ENCODE measurements at regions not wholly inside any gene's neighbourhood (a gene's known extent, or its start where the extent isn't known, plus 50 kb on each side); places are given as distances from the start of the nearest gene placed in this dataset.

DNA sequence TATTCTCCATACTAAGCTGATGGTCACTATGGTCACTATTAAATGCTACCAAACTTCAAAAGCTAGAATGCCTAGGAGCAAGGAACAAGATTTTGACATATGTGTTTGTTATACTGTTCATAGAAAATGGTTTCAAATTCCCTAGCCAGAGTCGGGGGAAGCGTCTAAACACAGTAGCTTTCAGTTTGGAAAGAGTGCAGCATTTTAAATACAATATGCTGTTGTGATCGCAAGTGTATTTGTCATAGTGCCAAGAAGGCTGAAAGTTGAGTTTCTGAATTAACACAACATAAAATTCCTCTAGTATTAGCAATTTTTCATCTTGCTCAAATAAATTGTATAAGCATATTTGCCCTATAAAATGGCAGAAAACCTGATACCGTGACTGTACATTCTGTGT lies 280.4 kb downstream of the ZNF608 start:
- TF ChIP-seq, protein P1, sequence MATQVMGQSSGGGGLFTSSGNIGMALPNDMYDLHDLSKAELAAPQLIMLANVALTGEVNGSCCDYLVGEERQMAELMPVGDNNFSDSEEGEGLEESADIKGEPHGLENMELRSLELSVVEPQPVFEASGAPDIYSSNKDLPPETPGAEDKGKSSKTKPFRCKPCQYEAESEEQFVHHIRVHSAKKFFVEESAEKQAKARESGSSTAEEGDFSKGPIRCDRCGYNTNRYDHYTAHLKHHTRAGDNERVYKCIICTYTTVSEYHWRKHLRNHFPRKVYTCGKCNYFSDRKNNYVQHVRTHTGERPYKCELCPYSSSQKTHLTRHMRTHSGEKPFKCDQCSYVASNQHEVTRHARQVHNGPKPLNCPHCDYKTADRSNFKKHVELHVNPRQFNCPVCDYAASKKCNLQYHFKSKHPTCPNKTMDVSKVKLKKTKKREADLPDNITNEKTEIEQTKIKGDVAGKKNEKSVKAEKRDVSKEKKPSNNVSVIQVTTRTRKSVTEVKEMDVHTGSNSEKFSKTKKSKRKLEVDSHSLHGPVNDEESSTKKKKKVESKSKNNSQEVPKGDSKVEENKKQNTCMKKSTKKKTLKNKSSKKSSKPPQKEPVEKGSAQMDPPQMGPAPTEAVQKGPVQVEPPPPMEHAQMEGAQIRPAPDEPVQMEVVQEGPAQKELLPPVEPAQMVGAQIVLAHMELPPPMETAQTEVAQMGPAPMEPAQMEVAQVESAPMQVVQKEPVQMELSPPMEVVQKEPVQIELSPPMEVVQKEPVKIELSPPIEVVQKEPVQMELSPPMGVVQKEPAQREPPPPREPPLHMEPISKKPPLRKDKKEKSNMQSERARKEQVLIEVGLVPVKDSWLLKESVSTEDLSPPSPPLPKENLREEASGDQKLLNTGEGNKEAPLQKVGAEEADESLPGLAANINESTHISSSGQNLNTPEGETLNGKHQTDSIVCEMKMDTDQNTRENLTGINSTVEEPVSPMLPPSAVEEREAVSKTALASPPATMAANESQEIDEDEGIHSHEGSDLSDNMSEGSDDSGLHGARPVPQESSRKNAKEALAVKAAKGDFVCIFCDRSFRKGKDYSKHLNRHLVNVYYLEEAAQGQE (IDR thresholded peaks at IDR 0.05; ENCODE audit: insufficient read depth in 1 of 2, low read depth in 2 of 2, low read length in 2 of 2), result no peak
- no peak for TF ChIP-seq TAF1 (IDR thresholded peaks at IDR 0.05; ENCODE audit: borderline replicate concordance, insufficient read depth, low read length)
- TF ChIP-seq SIN3A (IDR thresholded peaks at IDR 0.05; ENCODE audit: borderline replicate concordance, insufficient read depth, low read length), result no peak
- TF ChIP-seq FOXP2 (optimal IDR thresholded peaks at IDR 0.05; ENCODE audit: borderline replicate concordance, extremely low read depth, extremely low read length, insufficient read depth), result no peak
- no peak for TF ChIP-seq POLR2AphosphoS5 (IDR thresholded peaks at IDR 0.05; ENCODE audit: low read depth, low read length)

DNA sequence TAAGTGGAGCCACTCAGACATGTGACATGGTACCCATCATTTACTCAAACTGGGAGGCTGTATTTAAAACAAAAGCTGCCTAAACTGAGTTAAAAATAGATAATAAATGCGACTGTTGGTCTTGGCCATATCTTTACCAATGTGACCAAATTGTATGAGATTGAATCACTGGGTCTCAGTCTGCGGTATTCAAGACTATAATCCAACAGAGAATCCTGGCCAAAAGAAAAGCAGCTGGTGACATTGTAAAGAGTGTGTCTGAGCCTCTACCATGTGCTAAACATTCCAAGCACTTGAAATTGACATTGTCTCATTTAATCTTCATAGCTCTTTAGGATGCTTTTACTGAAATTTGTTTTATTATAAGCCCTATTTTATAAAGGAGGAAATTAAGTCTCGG lies 282.6 kb downstream of the ZNF608 start:
- TF ChIP-seq TAF1 (IDR thresholded peaks at IDR 0.05; ENCODE audit: borderline replicate concordance, insufficient read depth, low read length), result no peak
- TF ChIP-seq FOXP2 (optimal IDR thresholded peaks at IDR 0.05; ENCODE audit: borderline replicate concordance, extremely low read depth, extremely low read length, insufficient read depth), result no peak
- TF ChIP-seq, protein P1 (IDR thresholded peaks at IDR 0.05; ENCODE audit: insufficient read depth in 1 of 2, low read depth in 2 of 2, low read length in 2 of 2), result no peak
- TF ChIP-seq POLR2AphosphoS5 (IDR thresholded peaks at IDR 0.05; ENCODE audit: low read depth, low read length), result no peak
- no peak for TF ChIP-seq SIN3A (IDR thresholded peaks at IDR 0.05; ENCODE audit: borderline replicate concordance, insufficient read depth, low read length)

DNA sequence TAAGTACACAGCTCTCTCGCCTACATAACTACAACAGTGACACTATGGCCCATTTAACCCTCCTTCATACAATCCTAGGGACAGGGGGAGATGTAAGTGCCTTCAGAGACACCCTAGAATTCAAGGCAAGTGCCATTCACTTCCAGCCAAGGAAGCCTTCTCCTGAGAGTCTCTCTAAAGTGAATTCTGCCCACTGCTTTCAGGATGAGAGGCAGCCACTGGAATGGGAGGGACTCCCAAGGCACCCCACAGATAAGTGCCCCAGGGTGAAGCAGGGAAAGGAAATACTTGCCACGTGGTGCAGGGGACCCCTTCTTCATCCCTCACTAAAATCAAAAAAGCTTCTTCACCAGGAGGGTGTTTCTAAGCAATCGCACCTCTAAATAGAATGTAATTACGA lies 283.7 kb downstream of the ZNF608 start:
- no peak for TF ChIP-seq FOXP2 (optimal IDR thresholded peaks at IDR 0.05; ENCODE audit: borderline replicate concordance, extremely low read depth, extremely low read length, insufficient read depth)
- TF ChIP-seq POLR2AphosphoS5 (IDR thresholded peaks at IDR 0.05; ENCODE audit: low read depth, low read length), result no peak
- no peak for TF ChIP-seq SIN3A (IDR thresholded peaks at IDR 0.05; ENCODE audit: borderline replicate concordance, insufficient read depth, low read length)
- no peak for TF ChIP-seq TAF1 (IDR thresholded peaks at IDR 0.05; ENCODE audit: borderline replicate concordance, insufficient read depth, low read length)
- TF ChIP-seq, protein P1 (IDR thresholded peaks at IDR 0.05; ENCODE audit: insufficient read depth in 1 of 2, low read depth in 2 of 2, low read length in 2 of 2), result no peak

DNA sequence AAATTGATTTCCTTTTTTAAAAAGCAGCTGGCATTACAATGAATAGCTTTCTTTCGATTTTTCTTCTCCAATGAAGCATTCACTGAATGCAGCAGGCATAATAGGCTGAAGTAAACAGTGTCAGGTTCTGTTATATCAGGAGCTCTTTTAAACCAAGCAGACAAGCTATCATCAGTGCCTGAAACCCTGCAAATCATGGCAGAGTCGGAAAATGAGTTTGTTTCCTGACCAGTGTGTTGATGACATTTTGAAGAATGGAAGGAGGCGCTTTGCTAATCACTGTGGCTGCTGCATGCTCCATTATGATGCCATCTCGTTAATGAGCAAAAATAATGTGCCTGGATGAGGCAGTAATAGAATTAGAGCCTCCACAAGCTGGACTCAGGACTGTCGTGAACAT lies 284.5 kb downstream of the ZNF608 start:
- TF ChIP-seq, protein P1 (IDR thresholded peaks at IDR 0.05; ENCODE audit: insufficient read depth in 1 of 2, low read depth in 2 of 2, low read length in 2 of 2), result no peak
- TF ChIP-seq SIN3A (IDR thresholded peaks at IDR 0.05; ENCODE audit: borderline replicate concordance, insufficient read depth, low read length), result no peak

DNA sequence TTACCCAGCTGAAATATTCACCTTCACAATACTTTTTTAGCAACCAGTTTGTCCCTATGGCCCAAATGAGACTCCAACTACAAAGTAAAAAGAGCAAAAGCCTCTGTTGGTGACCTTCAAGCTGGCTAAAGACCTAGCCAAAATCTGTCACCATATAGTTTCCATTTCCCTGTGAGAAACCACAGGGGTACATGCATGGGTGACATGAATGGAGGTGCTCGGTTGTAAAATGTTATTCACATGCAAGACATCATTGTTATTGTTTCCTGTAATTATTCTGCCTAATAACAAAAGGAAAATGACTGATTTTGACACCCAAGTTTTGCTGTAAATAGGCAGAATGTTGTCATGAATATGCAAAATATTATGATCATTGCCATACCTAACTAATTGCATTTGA lies 285.3 kb downstream of the ZNF608 start:
- TF ChIP-seq FOXP2 (optimal IDR thresholded peaks at IDR 0.05; ENCODE audit: borderline replicate concordance, extremely low read depth, extremely low read length, insufficient read depth) (no peak), POLR2AphosphoS5 (IDR thresholded peaks at IDR 0.05; ENCODE audit: low read depth, low read length) (no peak), TAF1 (IDR thresholded peaks at IDR 0.05; ENCODE audit: borderline replicate concordance, insufficient read depth, low read length) (no peak), SIN3A (IDR thresholded peaks at IDR 0.05; ENCODE audit: borderline replicate concordance, insufficient read depth, low read length) (no peak)
- TF ChIP-seq, protein P1 (IDR thresholded peaks at IDR 0.05; ENCODE audit: insufficient read depth in 1 of 2, low read depth in 2 of 2, low read length in 2 of 2), result no peak
